HEK293 (cell line): ENCODE measurements at regions not wholly inside any gene's neighbourhood (a gene's known extent, or its start where the extent isn't known, plus 50 kb on each side); places are given as distances from the start of the nearest gene placed in this dataset.

ENCODE experiments used
- CTCF ChIP-seq: fragments of 450-650 bp; formaldehyde crosslinking; IDR thresholded peaks from 2 replicates; pipeline ENCODE4 v1.5.1; 2016; ENCODE audit warnings: missing biosample characterization, missing genetic modification characterization
- ELK4 ChIP-seq: IDR thresholded peaks from 2 replicates; pipeline ENCODE4 v1.6.1; 2011; ENCODE audit warnings: mild to moderate bottlenecking, low read depth, low read length, borderline replicate concordance
- TF ChIP-seq, protein P1 (sequence below): fragments of 450-650 bp; formaldehyde crosslinking; IDR thresholded peaks from 2 replicates; pipeline ENCODE4 v1.5.1; 2017; ENCODE audit warnings: missing biosample characterization, missing genetic modification characterization

GRCh38 chr21:22904385-22904784, 1906.2 kb downstream of the NCAM2 start:
- TF ChIP-seq CTCF (tag by site-specific recombination) (no peak), ELK4 (no peak)
- TF ChIP-seq, protein P1, sequence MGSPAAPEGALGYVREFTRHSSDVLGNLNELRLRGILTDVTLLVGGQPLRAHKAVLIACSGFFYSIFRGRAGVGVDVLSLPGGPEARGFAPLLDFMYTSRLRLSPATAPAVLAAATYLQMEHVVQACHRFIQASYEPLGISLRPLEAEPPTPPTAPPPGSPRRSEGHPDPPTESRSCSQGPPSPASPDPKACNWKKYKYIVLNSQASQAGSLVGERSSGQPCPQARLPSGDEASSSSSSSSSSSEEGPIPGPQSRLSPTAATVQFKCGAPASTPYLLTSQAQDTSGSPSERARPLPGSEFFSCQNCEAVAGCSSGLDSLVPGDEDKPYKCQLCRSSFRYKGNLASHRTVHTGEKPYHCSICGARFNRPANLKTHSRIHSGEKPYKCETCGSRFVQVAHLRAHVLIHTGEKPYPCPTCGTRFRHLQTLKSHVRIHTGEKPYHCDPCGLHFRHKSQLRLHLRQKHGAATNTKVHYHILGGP = no peak
